Suprapubic skin (tissue), 4 donors: ENCODE measurements at regions not wholly inside any gene's neighbourhood (a gene's known extent, or its start where the extent isn't known, plus 50 kb on each side); places are given as distances from the start of the nearest gene placed in this dataset.
"Not testable (repeated sequence)": the region's sequence is repeated elsewhere in the genome, so short reads cannot be mapped to it uniquely, and the experiment has no call there.

Experiments
- DNase-seq, 2 donors: peaks; one replicate each; pipeline ENCODE4 v3.0.0-alpha.2; 2019; ENCODE audit warnings: low spot score in 2 of 2
- H3K27ac ChIP-seq: fragments of 200-600 bp; sonication (generic); one replicate; pipeline ENCODE4 v1.5.1; 2019
- H3K27me3 ChIP-seq: fragments of 200-600 bp; sonication (generic); one replicate; pipeline ENCODE4 v1.5.1; 2019
- H3K36me3 ChIP-seq: fragments of 200-600 bp; sonication (generic); one replicate; pipeline ENCODE4 v1.5.1; 2019
- H3K4me1 ChIP-seq: fragments of 200-600 bp; sonication (generic); one replicate; pipeline ENCODE4 v1.5.1; 2019
- H3K4me3 ChIP-seq: fragments of 200-600 bp; sonication (generic); one replicate; pipeline ENCODE4 v1.5.1; 2019; ENCODE audit warnings: mild to moderate bottlenecking
- H3K9me3 ChIP-seq: fragments of 200-600 bp; sonication (generic); one replicate; pipeline ENCODE4 v1.5.1; 2019
- EP300 ChIP-seq: sonication (generic); formaldehyde crosslinking; IDR thresholded peaks from one replicate; pipeline ENCODE4 v1.6.1; 2017; ENCODE audit warnings: antibody characterized with exemption
- POLR2A ChIP-seq, 2 donors: fragments of 450-650 bp; IDR thresholded peaks; one replicate each; pipeline ENCODE4 v1.6.1; 2017; ENCODE audit warnings: antibody characterized with exemption in 2 of 2, mild to moderate bottlenecking in 2 of 2, moderate library complexity in 2 of 2
- POLR2AphosphoS5 ChIP-seq, 3 donors: sonication (generic); formaldehyde crosslinking; IDR thresholded peaks; one replicate each; pipeline ENCODE4 v1.6.1; 2017; ENCODE audit warnings: antibody characterized with exemption in 3 of 3
- WGBS: methylation state at CpG from one replicate; pipeline ENCODE4 v1.1.5; 2018; 5-methylcytosine and 5-hydroxymethylcytosine counted together
- TF ChIP-seq, protein P1 (sequence below), 2 donors: fragments of 200-600 bp in 1 of 2; fragments of 450-650 bp in 1 of 2; sonication (generic) in 1 of 2; IDR thresholded peaks; one replicate each; pipeline ENCODE4 v1.5.1; 2016 to 2019; ENCODE audit warnings: antibody characterized with exemption in 2 of 2, mild to moderate bottlenecking in 1 of 2, moderate library complexity in 1 of 2

DNA sequence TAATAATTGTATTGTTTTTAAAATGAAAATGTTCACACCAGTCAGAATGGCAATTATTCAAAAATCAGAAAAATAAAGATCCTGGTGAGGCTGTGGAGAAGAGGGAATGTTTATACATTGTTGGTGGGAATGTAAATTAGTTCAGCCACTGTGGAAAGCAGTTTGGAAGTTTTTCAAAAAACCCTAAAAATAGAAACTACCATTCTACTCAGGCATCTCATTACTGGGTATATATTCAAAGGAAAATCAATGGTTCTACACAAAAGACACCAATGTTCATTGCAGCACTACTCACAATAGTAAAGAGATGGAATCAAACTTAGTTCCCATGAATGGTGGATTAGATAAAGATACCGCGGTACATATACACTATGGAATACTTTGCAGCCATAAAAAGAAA, 461.5 kb upstream of the ADGRB3 start:
- H3K27me3 ChIP-seq: no peaks in the 10 kb centered on the region
- DNase-seq: no peak
- 66% methylated on average over 2 of the region's 2 CpGs for WGBS

DNA sequence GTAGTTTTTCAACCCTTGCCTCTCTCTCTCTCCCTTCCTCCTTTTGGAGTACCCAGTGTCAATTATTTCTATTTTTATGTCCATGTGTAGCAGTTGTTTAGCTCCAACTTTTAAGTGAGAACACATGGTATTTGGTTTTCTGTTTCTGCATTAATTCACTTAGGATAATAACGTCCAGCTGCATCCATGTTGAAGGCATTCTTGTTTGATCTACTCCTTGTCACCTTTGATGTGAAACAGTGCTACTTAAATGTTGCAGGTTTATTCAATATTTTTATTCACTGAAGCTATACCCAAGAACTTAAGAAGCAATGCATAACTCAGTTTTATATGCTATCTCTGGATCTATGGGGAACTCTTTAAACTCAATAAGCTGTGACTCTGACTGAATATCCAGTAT, 465.2 kb upstream of the ADGRB3 start:
- Histone ChIP-seq H3K27me3 (no peaks in the 10 kb centered on the region), H3K36me3 (no peaks in the 10 kb centered on the region), H3K4me1 (no peaks in the 10 kb centered on the region), H3K27ac (no peak overlapping the region), H3K4me3 (no peak overlapping the region), H3K9me3 (no peaks in the 10 kb centered on the region)
- 67% methylated on average over 1 of the region's 1 CpG for WGBS
- no peak for DNase-seq
- TF ChIP-seq POLR2A (IDR thresholded peaks at IDR 0.05): no peak

More for the DNA sequence above, 461.5 kb upstream of the ADGRB3 start:
- no peaks in the 10 kb centered on the region for H3K9me3 ChIP-seq
- no peak overlapping the region for H3K27ac ChIP-seq
- H3K36me3 ChIP-seq: no peaks in the 10 kb centered on the region
- TF ChIP-seq EP300 (no peak), POLR2AphosphoS5 (IDR thresholded peaks at IDR 0.05) (no peak), POLR2A (IDR thresholded peaks at IDR 0.05) (no peak)
- TF ChIP-seq, protein P1, sequence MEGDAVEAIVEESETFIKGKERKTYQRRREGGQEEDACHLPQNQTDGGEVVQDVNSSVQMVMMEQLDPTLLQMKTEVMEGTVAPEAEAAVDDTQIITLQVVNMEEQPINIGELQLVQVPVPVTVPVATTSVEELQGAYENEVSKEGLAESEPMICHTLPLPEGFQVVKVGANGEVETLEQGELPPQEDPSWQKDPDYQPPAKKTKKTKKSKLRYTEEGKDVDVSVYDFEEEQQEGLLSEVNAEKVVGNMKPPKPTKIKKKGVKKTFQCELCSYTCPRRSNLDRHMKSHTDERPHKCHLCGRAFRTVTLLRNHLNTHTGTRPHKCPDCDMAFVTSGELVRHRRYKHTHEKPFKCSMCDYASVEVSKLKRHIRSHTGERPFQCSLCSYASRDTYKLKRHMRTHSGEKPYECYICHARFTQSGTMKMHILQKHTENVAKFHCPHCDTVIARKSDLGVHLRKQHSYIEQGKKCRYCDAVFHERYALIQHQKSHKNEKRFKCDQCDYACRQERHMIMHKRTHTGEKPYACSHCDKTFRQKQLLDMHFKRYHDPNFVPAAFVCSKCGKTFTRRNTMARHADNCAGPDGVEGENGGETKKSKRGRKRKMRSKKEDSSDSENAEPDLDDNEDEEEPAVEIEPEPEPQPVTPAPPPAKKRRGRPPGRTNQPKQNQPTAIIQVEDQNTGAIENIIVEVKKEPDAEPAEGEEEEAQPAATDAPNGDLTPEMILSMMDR (IDR thresholded peaks at IDR 0.05): no peak
- no peaks in the 10 kb centered on the region for H3K4me1 ChIP-seq
- H3K4me3 ChIP-seq: no peak overlapping the region

DNA sequence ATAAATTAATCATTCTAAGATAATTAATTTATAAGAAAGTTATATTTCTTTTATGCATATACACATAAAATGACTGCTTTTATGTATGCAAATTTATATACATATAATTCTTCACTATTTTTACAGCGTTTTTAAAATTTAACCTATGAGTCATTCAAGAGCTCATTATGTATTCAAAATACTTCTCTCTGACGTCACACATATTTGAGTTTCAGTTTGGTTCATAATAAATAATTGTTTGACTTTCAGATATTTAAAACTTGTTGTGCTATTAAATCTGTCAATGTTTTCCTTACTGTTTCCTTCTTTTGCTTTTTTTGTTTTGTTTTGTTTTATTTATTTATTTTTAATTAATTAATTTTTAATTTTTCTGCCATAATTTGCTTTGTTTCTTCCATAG, 467.5 kb upstream of the ADGRB3 start:
- Histone ChIP-seq H3K4me3 (no peak overlapping the region), H3K27me3 (no peaks in the 10 kb centered on the region), H3K36me3 (no peaks in the 10 kb centered on the region), H3K27ac (no peak overlapping the region), H3K9me3 (no peaks in the 10 kb centered on the region), H3K4me1 (no peaks in the 10 kb centered on the region)
- TF ChIP-seq, protein P1 (IDR thresholded peaks at IDR 0.05): no peak
- TF ChIP-seq EP300 (no peak), POLR2A (IDR thresholded peaks at IDR 0.05) (no peak), POLR2AphosphoS5 (IDR thresholded peaks at IDR 0.05) (no peak)
- DNase-seq: no peak
- WGBS: 66% methylated on average over 2 of the region's 2 CpGs

DNA sequence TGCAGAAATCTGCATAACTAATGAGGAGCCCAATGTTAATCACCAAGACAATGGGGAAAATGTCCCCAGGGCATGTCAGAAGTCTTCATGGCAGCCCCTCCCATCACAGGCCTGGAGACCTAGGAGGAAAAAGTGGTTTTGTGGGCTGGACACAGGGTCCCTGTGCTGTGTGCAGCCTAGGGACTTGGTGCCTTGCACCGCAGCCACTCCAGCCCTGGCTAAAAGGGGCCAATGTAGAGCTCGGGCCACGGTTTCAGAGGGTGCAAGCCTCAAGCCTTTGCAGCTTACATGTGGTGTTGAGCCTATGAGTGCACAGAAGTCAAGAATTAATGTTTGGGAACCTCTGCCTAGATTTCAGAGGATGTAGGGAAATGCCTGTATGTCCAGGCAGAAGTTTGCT, 474.3 kb upstream of the ADGRB3 start:
- not testable (repeated sequence) for DNase-seq, H3K36me3 ChIP-seq, H3K4me3 ChIP-seq, H3K27ac ChIP-seq, H3K4me1 ChIP-seq, H3K27me3 ChIP-seq, H3K9me3 ChIP-seq
- 92% methylated on average over 3 of the region's 3 CpGs for WGBS

DNA sequence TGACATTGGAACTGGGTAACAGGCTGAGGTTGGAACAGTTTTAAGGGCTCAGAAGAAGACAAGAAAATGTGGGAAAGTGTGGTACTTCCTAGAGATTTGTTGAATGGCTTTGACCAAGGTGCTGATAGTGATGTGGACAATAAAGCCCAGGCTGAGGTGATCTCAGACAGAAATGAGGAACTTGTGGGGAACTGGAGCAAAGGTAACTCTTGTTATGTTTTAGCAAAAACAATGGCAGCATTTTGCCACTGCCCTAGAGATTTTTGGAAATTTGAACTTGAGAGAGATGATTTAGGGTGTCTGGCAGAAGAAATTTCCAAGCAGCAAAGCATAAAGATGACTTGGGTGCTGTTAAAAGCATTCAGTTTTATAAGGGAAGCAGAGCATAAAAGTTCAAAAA, 474.7 kb upstream of the ADGRB3 start:
- H3K9me3 ChIP-seq: peaks cover 4% of the 10 kb centered on the region
- no peak overlapping the region for H3K4me3 ChIP-seq
- no peaks in the 10 kb centered on the region for H3K36me3 ChIP-seq
- no peak for DNase-seq
- H3K27me3 ChIP-seq: no peaks in the 10 kb centered on the region
- no peaks in the 10 kb centered on the region for H3K4me1 ChIP-seq
- TF ChIP-seq EP300 (no peak), POLR2A (IDR thresholded peaks at IDR 0.05) (no peak), POLR2AphosphoS5 (IDR thresholded peaks at IDR 0.05) (no peak)
- TF ChIP-seq, protein P1 (IDR thresholded peaks at IDR 0.05): no peak
- H3K27ac ChIP-seq: no peak overlapping the region

DNA sequence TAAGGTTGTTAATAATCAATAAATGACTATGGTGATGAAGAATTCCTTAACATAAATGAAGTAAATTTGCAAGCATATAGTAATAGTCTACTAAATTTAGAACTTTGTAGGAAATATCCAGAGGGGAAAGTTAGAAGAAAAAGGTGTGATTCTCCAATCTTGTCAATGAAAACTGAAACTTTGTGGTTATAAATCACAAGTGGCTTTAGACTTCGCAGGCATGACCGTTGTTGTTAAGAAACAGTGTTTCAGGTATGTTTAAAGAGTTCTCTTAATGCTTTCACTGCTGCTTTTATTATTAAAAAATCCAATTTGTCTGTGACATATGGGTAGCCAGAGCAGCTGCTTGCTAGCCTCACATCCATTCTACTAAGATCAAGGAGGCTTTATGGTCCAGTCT, 475.6 kb upstream of the ADGRB3 start:
- Histone ChIP-seq H3K4me1 (no peaks in the 10 kb centered on the region), H3K36me3 (no peaks in the 10 kb centered on the region), H3K27me3 (no peaks in the 10 kb centered on the region), H3K4me3 (no peak overlapping the region), H3K9me3 (peaks cover 4% of the 10 kb centered on the region), H3K27ac (no peak overlapping the region)
- 84% methylated on average over 2 of the region's 2 CpGs for WGBS
- TF ChIP-seq POLR2A (IDR thresholded peaks at IDR 0.05) (no peak), EP300 (no peak), POLR2AphosphoS5 (IDR thresholded peaks at IDR 0.05) (no peak)
- TF ChIP-seq, protein P1 (IDR thresholded peaks at IDR 0.05): no peak
- no peak for DNase-seq
